Coronary artery (tissue), 2 donors: ENCODE measurements at regions not wholly inside any gene's neighbourhood (a gene's known extent, or its start where the extent isn't known, plus 50 kb on each side); places are given as distances from the start of the nearest gene placed in this dataset.

Source experiments
- DNase-seq: peaks from one replicate; pipeline ENCODE4 v3.0.0-alpha.2; 2017; ENCODE audit warnings: low spot score
- H3K27ac ChIP-seq, 2 donors: fragments of 200-600 bp; sonication (generic); one replicate each; pipeline ENCODE4 v1.5.1; 2016 to 2019
- H3K4me3 ChIP-seq: fragments of 200-600 bp; sonication (generic); 2 replicates; pipeline ENCODE4 v1.5.1; 2016; ENCODE audit warnings: mild to moderate bottlenecking, moderate library complexity
- CTCF ChIP-seq: fragments of 200-600 bp; sonication (generic); IDR thresholded peaks from one replicate; pipeline ENCODE4 v1.5.1; 2019; ENCODE audit warnings: antibody characterized with exemption

- H3K4me3 ChIP-seq: no peak overlapping the region
- no peak for TF ChIP-seq CTCF
- H3K27ac ChIP-seq: no peak overlapping the region
- no peak for DNase-seq
Measured at GRCh38 chr7:13770305-13770704, 219.2 kb downstream of the ETV1 start.

GRCh38 chr7:13774976-13775375, 214.5 kb downstream of the ETV1 start:
- no peak for TF ChIP-seq CTCF
- DNase-seq: no peak
- Histone ChIP-seq H3K27ac (no peak overlapping the region), H3K4me3 (no peak overlapping the region)

- TF ChIP-seq CTCF: no peak
- no peak overlapping the region for H3K27ac ChIP-seq
- H3K4me3 ChIP-seq: no peak overlapping the region
- no peak for DNase-seq
Measured at GRCh38 chr7:13777242-13777641, 212.2 kb downstream of the ETV1 start.

GRCh38 chr7:13778967-13779366, 210.5 kb downstream of the ETV1 start:
- Histone ChIP-seq H3K27ac (no peak overlapping the region), H3K4me3 (no peak overlapping the region)
- no peak for TF ChIP-seq CTCF
- DNase-seq: no peak

GRCh38 chr7:13790611-13791010, 198.9 kb downstream of the ETV1 start:
- no peak for DNase-seq
- no peak for TF ChIP-seq CTCF
- no peak overlapping the region for H3K27ac ChIP-seq
- no peak overlapping the region for H3K4me3 ChIP-seq

GRCh38 chr7:13792208-13792607, 197.3 kb downstream of the ETV1 start:
- DNase-seq: no peak
- no peak overlapping the region for H3K4me3 ChIP-seq
- H3K27ac ChIP-seq: no peak overlapping the region
- TF ChIP-seq CTCF: no peak

GRCh38 chr7:13793926-13794325, 195.5 kb downstream of the ETV1 start:
- Histone ChIP-seq H3K4me3 (no peak overlapping the region), H3K27ac (no peak overlapping the region)
- no peak for DNase-seq
- no peak for TF ChIP-seq CTCF
